ENCODE measurements at regions not wholly inside any gene's neighbourhood (a gene's known extent, or its start where the extent isn't known, plus 50 kb on each side); places are given as distances from the start of the nearest gene placed in this dataset.

DNA sequence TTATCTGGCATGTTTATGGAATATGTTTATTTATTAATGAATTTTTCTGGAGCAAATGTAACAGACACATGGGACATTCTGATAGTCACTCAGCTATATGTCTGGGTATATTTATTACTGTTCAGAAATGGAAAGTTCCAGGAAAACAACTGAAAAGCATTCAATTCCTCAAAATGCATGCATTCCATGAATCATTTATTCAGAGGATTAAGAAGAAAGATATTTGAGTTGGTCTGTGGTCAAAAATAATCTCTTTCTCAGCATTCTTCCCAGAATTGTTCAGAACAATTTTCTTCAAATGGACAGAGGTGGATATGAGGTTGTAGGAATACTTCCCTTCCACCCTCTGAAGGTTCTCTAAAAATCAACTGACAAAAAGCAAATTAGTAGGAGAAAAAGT, 97.6 kb upstream of the ITGB1 start:
- Histone ChIP-seq H3K9me1 (replicated peaks; ENCODE audit: control insufficient read depth, extremely low read depth, insufficient read depth, low read length) (no peaks in the 10 kb centered on the region), H2AFZ (ENCODE audit: low read depth, low read length) (no peak overlapping the region), H3K79me2 (ENCODE audit: control insufficient read depth, insufficient read depth, low read length) (no peaks in the 10 kb centered on the region), H3K4me1 (ENCODE audit: control insufficient read depth, extremely low read depth, insufficient read depth, low read length) (peaks cover 16% of the 10 kb centered on the region), H3K36me3 (ENCODE audit: control insufficient read depth in 2 of 2, extremely low read depth in 1 of 2, insufficient read depth in 2 of 2, low read length in 2 of 2) (no peaks in the 10 kb centered on the region), H3K9me3 (replicated peaks; ENCODE audit: control insufficient read depth, insufficient read depth, low read length) (no peaks in the 10 kb centered on the region), H3K9ac (replicated peaks; ENCODE audit: extremely low read depth, insufficient read depth, low read length) (no peak overlapping the region), H4K20me1 (replicated peaks; ENCODE audit: control insufficient read depth, extremely low read depth, insufficient read depth, low read length) (no peaks in the 10 kb centered on the region), H3K4me2 (ENCODE audit: insufficient read depth, low read length) (no peak overlapping the region), H3K27ac (ENCODE audit: insufficient read depth, low read depth, low read length) (no peak overlapping the region), H3K27me3 (ENCODE audit: control insufficient read depth in 2 of 2, insufficient read depth in 2 of 2, low read length in 2 of 2) (no peaks in the 10 kb centered on the region), H3K4me3 (replicated peaks in 1 of 3; ENCODE audit: insufficient read depth in 1 of 3, low read depth in 1 of 3, low read length in 3 of 3) (no peak overlapping the region)
- intact Hi-C loops (cut with micrococcal nuclease) (no loop called here), dilution Hi-C loops (cut with MboI; ENCODE audit: extremely low pct_ligation_motif_present, low sequenced_read_pairs) (no loop called here)
- DNase-seq (ENCODE audit: low read depth, low spot score) = no peak
- TF ChIP-seq MYC (IDR thresholded peaks at IDR 0.05; ENCODE audit: low read depth, low read length) (no peak), GATA2 (IDR thresholded peaks at IDR 0.05; ENCODE audit: insufficient read depth, insufficient read length, low read depth, low read length) (no peak), FOS (IDR thresholded peaks at IDR 0.05; ENCODE audit: borderline replicate concordance, insufficient read depth, low read length) (no peak), EZH2 (IDR thresholded peaks at IDR 0.05; ENCODE audit: borderline replicate concordance, low read depth, low read length, severe bottlenecking) (no peak), POLR2A (IDR thresholded peaks at IDR 0.05; ENCODE audit: low read depth, low read length) (no peak), POLR2AphosphoS5 (IDR thresholded peaks at IDR 0.05; ENCODE audit: insufficient read depth, low read depth, low read length) (no peak), JUN (IDR thresholded peaks at IDR 0.05; ENCODE audit: borderline replicate concordance, insufficient read depth, insufficient read length, low read depth) (no peak)
- TF ChIP-seq, protein P1, sequence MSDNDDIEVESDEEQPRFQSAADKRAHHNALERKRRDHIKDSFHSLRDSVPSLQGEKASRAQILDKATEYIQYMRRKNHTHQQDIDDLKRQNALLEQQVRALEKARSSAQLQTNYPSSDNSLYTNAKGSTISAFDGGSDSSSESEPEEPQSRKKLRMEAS (IDR thresholded peaks at IDR 0.05; ENCODE audit: insufficient read depth, insufficient read length) = no peak
- TF ChIP-seq, protein P2, sequence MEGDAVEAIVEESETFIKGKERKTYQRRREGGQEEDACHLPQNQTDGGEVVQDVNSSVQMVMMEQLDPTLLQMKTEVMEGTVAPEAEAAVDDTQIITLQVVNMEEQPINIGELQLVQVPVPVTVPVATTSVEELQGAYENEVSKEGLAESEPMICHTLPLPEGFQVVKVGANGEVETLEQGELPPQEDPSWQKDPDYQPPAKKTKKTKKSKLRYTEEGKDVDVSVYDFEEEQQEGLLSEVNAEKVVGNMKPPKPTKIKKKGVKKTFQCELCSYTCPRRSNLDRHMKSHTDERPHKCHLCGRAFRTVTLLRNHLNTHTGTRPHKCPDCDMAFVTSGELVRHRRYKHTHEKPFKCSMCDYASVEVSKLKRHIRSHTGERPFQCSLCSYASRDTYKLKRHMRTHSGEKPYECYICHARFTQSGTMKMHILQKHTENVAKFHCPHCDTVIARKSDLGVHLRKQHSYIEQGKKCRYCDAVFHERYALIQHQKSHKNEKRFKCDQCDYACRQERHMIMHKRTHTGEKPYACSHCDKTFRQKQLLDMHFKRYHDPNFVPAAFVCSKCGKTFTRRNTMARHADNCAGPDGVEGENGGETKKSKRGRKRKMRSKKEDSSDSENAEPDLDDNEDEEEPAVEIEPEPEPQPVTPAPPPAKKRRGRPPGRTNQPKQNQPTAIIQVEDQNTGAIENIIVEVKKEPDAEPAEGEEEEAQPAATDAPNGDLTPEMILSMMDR (IDR thresholded peaks at IDR 0.05; ENCODE audit: extremely low read depth in 1 of 2, insufficient read depth in 1 of 2, low read depth in 1 of 2, low read length in 2 of 2) = no peak
- FAIRE-seq = no peak
- ChIA-PET POLR2A (no interaction called here), CTCF (no interaction called here)
- no TSS peak for BruUV-seq (replicated peaks)

All from endothelial cell of umbilical vein (primary cell).